ENCODE measurements at regions not wholly inside any gene's neighbourhood (a gene's known extent, or its start where the extent isn't known, plus 50 kb on each side); places are given as distances from the start of the nearest gene placed in this dataset.

DNA sequence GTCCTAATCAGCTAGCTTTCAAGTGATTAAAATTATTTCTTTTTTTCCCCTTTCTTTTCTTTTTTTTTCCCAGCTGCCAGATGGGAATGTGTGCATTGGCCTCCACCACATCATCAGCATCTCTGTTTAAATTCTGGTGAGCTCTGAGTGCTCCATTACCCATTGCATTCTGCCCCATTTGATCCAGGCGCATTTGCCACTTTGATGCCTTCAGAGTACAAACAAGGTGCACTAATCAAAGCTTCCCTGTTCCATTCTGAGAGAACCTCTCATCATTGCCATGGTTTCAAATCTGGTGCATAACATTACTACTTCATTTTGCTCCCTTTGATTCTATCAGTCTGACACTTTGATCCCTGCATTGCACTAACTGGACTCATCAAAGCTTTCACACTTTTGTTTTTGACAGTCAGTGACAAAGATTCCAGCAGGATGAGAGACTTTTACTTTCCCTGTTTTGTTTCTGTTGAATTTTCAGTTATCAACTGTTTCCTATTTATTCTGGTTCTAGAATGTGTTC is 238.8 kb upstream of the PCDH10 start:
- no peak for DNase-seq

GRCh38 chr4:132918096-132918495 is 231.0 kb upstream of the PCDH10 start:
- no peak for DNase-seq

- DNase-seq = no peak
These were observed 225.6 kb upstream of the PCDH10 start for GRCh38 chr4:132923516-132923915.

GRCh38 chr4:132934911-132935310 is 214.2 kb upstream of the PCDH10 start:
- DNase-seq = no peak

GRCh38 chr4:132955146-132955545 is 193.9 kb upstream of the PCDH10 start:
- DNase-seq = no peak

DNA sequence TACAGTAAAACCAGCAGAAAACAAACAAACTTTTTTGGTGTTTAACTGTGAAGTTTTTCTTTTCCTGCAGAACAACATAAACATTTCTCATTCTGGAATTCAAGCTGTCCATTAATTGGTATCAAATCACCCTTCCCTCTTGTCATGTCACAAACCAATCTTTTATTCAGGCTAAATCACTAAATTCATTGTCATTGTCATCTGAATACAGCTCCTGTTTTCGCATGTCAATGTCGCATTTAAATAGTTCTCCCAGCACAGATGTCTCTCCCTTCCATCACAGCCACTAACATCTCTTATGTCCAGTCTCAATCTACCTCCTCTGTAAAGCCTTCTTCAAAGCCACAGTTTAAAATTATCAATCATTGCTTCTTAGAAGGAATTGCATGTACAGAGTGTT is 192.1 kb upstream of the PCDH10 start:
- DNase-seq = no peak

DNA sequence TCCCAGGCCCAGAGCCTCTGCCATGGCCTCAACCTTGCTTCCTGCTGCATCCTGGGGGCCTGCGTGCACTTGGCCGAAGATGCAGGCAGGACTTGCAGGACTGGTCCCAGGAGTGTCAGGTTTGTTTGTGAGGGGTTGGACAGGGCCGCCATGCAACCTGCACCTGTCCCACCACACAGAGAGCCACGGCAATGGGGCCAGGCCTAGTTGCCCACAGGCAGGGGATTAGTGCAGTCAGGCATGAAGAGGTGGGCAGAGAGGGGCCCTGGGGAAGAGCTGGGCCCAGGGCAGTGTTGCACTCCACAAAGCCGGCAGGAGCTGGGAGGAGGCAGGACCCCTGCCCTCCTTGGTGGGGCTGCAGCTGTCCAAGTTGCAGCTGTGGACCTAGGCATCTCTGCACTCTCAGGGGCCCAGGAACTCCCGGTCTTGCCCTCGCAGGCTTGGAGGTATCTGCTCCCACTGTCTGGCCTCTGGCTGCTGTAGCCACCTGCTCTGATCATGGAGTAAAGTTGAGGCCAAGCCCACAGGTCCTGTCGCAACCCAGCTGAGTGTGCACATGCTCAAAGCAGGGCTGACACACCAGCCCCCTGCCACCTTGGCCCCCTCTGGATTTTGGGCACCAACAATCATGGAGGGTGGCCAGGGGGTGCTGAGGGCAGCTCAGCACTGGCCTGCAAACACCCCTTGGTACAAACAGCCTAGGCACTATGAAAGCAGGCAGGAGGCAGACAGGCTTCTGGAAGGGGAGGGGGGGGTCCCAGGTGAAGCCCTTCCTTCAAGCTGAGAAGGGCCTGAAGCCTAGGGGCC is 190.4 kb upstream of the PCDH10 start:
- no peak for DNase-seq

DNA sequence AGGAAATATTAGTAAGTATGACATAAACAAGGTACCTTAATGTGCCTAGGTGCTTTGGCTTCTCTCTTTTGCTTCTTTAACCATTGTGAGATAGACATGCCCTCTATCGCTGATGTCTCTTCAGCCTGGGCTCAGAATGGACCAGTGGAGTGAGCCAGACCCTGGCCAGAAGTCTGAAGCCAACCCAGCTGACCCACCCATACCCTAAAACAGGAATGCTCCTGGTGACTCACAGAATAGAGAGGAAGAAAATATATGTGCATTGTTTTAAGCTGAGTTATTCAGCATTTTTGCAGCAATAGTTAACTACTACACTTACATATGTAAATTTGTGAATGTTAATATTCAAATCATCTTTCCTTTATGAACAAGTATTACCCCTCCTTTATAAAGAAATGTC is 167.5 kb upstream of the PCDH10 start:
- DNase-seq = no peak

DNA sequence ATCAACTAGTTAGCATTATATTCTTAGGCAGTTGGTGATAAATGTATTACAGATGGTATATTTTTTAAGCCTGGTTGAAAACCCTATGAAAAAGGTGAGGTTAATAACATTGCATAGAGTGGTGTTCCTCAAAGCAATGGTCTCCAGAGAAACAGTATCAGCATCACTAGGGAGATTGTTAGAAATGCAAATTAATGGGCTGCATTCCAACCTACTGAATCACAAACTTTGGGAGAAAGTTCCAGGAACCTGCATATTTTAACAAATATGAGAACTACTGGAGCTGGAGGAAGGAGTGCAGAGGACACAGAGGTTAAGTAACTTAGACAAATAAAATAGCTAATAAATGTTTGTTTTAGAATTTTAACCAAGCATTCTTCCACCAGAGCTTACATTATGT is 166.9 kb upstream of the PCDH10 start:
- DNase-seq = no peak

- DNase-seq = no peak
These were observed 158.0 kb upstream of the PCDH10 start for GRCh38 chr4:132991111-132991510.

- no peak for DNase-seq
These were observed 156.4 kb upstream of the PCDH10 start for GRCh38 chr4:132992686-132993085.

- no peak for DNase-seq
These were observed 150.4 kb upstream of the PCDH10 start for GRCh38 chr4:132998585-132999230.

DNA sequence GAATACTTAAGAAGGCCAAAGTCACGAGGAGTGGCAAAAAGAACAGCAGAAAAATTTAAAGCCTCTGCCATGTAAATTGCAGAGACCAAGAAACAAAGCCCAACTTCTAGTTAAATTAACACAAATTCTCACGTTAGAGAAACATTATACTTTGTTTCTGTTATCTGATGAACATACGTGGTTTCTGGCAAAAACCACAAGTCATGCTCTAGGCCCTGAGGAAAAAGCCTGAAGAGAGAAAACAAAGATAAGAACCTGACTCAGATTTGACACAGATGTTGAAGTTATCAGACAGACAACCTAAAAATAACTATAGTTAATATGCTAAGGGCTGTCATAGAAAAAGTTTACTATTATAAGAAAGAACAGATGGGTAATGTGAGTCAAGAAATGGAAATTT is 149.1 kb upstream of the PCDH10 start:
- DNase-seq = no peak

DNA sequence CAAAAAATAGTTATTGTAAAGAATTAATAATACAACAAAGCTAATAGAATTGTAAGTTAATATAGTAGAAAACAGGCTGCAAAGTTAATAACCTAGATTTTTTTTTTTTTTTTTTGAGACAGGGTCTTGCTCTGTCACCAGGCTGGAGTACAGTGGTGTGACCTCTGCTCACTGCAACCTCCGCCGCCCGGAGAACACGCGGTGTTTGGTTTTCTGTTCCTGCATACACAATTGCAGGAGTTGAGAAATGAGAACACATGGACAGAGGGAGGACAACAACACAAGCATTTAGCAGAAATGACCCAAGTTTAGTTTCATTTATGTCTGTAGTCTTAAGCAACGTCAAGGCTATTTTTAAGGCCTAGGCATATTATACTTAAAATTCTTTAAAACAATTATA is 145.9 kb upstream of the PCDH10 start:
- no peak for DNase-seq

- no peak for DNase-seq
These were observed 134.5 kb upstream of the PCDH10 start for GRCh38 chr4:133014473-133015135.

DNA sequence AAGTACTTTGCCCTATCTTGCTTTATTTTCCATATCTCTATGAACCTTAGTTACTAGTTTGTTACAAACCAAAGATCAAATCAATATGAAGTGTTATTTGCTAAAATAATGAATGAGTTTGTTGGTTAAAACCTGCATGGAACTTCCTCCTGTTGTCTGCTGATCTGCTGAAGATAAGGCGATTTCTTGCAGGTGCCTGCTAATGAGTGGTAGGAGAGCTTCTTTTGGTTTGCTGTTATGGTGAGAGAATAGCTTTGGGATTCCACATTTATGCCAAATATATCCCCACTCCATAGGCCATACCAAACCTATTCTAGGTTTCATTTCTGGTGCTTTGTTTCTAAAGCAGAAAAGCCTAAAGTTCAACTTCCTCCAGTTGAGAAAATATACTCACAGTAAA is 103.8 kb upstream of the PCDH10 start:
- no peak for DNase-seq

- DNase-seq = no peak
These were observed 102.9 kb upstream of the PCDH10 start for GRCh38 chr4:133046156-133046555.

GRCh38 chr4:133058701-133059100 is 90.4 kb upstream of the PCDH10 start:
- no peak for DNase-seq

DNA sequence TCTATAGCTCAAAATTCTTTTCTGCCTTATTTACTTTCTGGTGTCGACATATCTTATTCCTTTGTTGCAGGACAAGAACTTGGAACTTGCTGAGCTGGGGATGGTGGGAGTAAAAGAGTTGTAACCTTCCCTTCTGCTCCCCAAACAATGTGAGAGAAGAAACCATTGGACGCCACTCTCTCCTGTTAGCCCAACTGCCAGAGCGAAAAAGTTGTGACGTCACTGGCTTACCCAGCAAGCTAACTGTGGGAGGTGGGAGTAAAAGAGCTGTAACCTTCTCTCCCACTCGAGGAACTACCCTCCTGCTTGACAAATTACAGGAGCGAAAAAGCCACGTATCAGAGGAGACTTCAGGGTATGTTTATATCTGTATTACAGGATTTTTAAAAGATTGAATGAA is 90.0 kb upstream of the PCDH10 start:
- DNase-seq = no peak

DNA sequence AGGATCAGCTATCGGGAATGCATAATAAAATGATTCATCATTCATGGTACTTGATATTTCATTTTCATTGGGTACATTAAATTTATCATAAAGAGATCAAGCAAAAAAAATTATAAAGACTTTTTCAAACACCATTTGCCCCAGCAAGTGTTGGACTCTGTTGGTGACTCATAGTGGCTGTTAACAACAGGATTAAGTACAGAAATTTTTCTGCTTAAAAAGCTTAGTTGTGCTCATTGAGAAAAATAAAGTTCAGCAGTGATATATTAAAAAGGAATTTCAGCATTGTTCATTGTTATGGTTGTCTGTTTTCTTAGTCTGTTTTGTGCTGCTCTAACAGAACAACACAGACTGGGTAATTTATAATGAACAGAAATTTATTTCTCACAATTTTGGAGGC is 86.2 kb upstream of the PCDH10 start:
- DNase-seq = no peak

DNA sequence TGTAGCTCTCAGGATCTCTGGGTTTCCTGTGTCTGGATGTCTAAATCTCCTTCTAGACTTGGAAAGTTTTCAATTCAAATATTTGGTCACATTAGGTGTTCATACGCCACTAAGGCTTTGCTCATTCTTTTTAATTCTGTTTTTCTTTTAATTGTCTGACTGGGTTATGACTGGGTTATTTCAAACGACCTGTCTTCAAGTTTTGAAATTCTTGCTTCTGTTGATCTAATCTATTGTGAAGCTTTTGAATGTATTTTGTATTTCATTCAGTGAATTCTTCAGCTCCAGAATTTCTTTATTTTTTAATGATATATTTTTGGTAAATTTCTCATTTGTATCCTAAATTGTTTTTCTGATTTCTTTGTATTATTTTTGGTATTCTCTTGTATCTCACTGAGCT is 81.0 kb upstream of the PCDH10 start:
- DNase-seq = no peak

- no peak for DNase-seq
These were observed 67.8 kb upstream of the PCDH10 start for GRCh38 chr4:133081246-133081645.

- no peak for DNase-seq
These were observed 64.7 kb upstream of the PCDH10 start for GRCh38 chr4:133084421-133084820.

GRCh38 chr4:133095591-133095990 is 53.5 kb upstream of the PCDH10 start:
- DNase-seq = no peak
